Heart left ventricle (tissue), 16 donors: ENCODE measurements at regions not wholly inside any gene's neighbourhood (a gene's known extent, or its start where the extent isn't known, plus 50 kb on each side); places are given as distances from the start of the nearest gene placed in this dataset.
"Not testable (repeated sequence)": the region's sequence is repeated elsewhere in the genome, so short reads cannot be mapped to it uniquely, and the experiment has no call there.

Experiments used
- ATAC-seq, 4 donors: fragments of 200-7000 bp; cut with Tn5 transposase; one replicate each; pipeline ENCODE4 v1.9.1; 2020 to 2022; ENCODE audit warnings: moderate library complexity in 4 of 4, mild to moderate bottlenecking in 3 of 4, moderate number of reproducible peaks in 1 of 4
- DNase-seq, 5 donors: peaks; one replicate each; pipeline ENCODE4 v3.0.0-alpha.2; 2020
- H3K27ac ChIP-seq, 12 donors: fragments of 200-600 bp; sonication (generic) in 4 of 12; one replicate each; pipeline versions ENCODE4 v1.5.0 to v1.8.0; 2016 to 2022; ENCODE audit warnings: mild to moderate bottlenecking in 2 of 12
- H3K27me3 ChIP-seq, 9 donors: fragments of 200-600 bp; sonication (generic) in 2 of 9; one replicate each; pipeline versions ENCODE4 v1.5.1 to v1.8.0; 2016 to 2022; ENCODE audit warnings: mild to moderate bottlenecking in 3 of 9
- H3K36me3 ChIP-seq, 9 donors: fragments of 200-600 bp; sonication (generic) in 2 of 9; one replicate each; pipeline versions ENCODE4 v1.5.0 to v1.8.0; 2018 to 2022; ENCODE audit warnings: mild to moderate bottlenecking in 2 of 9
- H3K4me1 ChIP-seq, 12 donors: fragments of 200-600 bp; sonication (generic) in 4 of 12; one replicate each; pipeline versions ENCODE4 v1.5.0 to v1.8.0; 2016 to 2022; ENCODE audit warnings: mild to moderate bottlenecking in 3 of 12
- H3K4me3 ChIP-seq, 12 donors: fragments of 200-600 bp; sonication (generic) in 4 of 12; one replicate each; pipeline versions ENCODE4 v1.5.0 to v1.8.0; 2017 to 2022; ENCODE audit warnings: mild to moderate bottlenecking in 9 of 12, moderate library complexity in 4 of 12
- H3K9me3 ChIP-seq, 12 donors: fragments of 200-600 bp; sonication (generic) in 4 of 12; one replicate each; pipeline versions ENCODE4 v1.5.0 to v1.8.0; 2016 to 2022; ENCODE audit warnings: mild to moderate bottlenecking in 1 of 12
- POLR2A ChIP-seq, 2 donors: fragments of 450-650 bp; IDR thresholded peaks; one replicate each; pipeline ENCODE4 v1.6.1; 2017; ENCODE audit warnings: antibody characterized with exemption in 2 of 2, mild to moderate bottlenecking in 2 of 2, moderate library complexity in 2 of 2
- WGBS, 4 donors: extraction: QIAGEN DNeasy Blood & Tissue Kit in 2 of 4; methylation state at CpG; one replicate each; pipeline versions ENCODE4 v1.1.5 to v1.1.7; 2013 to 2018; 5-methylcytosine and 5-hydroxymethylcytosine counted together
- intact Hi-C, 10 donors: fragments of 100-400 bp; cut with DNase I; formaldehyde crosslinking; loops; one replicate each; pipeline versions ENCODE4 v1.11.1 to v1.14.2; 2022
- TF ChIP-seq, protein P1 (sequence below), 12 donors: fragments of 200-600 bp; sonication (generic) in 4 of 12; IDR thresholded peaks; one replicate each; pipeline versions ENCODE4 v1.5.0 to v1.8.0; 2018 to 2022; ENCODE audit warnings: antibody characterized with exemption in 12 of 12, mild to moderate bottlenecking in 5 of 12
- donor health status: ischemic (EF 13 %, LVEDD 7.1; RV severe dilation, severe dysfunction).
- donor health status: healthy with polysubstance abuse.
- donor health status: DM: no; HTN: yes; CAD: no.
- donor health status: DM: no; HTN: no; CAD: no.
- donor health status: ischemic (EF 25% LVEDD 6.9; RV normal size, moderate dysfunction).
- donor health status: ischemic (EF 25% LVEDD 5.7; RV mildly dilated, moderate dysfunction).
- donor health status: healthy.
- donor health status: DM: yes; HTN: yes; CAD: no.
- donor health status: ischemic (EF 35%, LVEDD 5.7; RV mildly dilated, moderate dysfunction).
- donor health status: nonischemic (EF 11% LVEDD 7.7; RV severe dilation, severe dysfunction).
- donor health status: DM: yes; HTN: yes; CAD: no.
- donor health status: PGD.
- donor health status: ischemic (EF 29% LVEDD 5.4; RV normal size, mild dysfunction).
- donor health status: nonischemic (EF 23%, LVEDD 6.1; RV moderate dilation, normal function).

DNA sequence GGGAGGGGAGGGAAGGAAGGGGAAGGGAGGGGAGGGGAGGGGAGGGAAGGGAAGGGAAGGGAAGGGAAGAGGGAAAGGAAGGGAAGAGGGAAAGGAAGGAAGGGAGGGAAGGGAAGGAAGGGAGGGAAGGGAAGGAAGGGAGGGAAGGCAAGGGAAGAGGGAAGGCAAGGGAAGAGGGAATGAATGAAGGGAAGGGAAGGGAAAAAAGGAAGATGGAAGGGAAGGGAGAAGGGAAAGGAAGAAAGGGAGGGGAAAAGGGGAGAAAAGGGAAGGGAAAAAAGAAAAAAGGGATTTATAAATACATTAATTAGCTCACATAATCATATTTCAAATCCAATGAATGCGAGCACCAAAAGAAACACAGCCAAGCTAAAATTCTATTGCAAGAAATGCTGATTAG lies 202.9 kb upstream of the LRRTM4 start:
- no peak for ATAC-seq
- no peak for DNase-seq
- Histone ChIP-seq H3K4me1 (no peaks in the 10 kb centered on the region), H3K27me3 (no peaks in the 10 kb centered on the region), H3K9me3 (peaks cover 0 to 3% (median 0%) of the 10 kb centered on the region in 12 donors), H3K4me3 (no peak overlapping the region), H3K36me3 (no peaks in the 10 kb centered on the region), H3K27ac (no peak overlapping the region)
- intact Hi-C loops = no loop called here
- WGBS, 4 donors = 91 to 97% (median 95%) methylated on average over 1 of the region's 1 CpG
- TF ChIP-seq, protein P1, sequence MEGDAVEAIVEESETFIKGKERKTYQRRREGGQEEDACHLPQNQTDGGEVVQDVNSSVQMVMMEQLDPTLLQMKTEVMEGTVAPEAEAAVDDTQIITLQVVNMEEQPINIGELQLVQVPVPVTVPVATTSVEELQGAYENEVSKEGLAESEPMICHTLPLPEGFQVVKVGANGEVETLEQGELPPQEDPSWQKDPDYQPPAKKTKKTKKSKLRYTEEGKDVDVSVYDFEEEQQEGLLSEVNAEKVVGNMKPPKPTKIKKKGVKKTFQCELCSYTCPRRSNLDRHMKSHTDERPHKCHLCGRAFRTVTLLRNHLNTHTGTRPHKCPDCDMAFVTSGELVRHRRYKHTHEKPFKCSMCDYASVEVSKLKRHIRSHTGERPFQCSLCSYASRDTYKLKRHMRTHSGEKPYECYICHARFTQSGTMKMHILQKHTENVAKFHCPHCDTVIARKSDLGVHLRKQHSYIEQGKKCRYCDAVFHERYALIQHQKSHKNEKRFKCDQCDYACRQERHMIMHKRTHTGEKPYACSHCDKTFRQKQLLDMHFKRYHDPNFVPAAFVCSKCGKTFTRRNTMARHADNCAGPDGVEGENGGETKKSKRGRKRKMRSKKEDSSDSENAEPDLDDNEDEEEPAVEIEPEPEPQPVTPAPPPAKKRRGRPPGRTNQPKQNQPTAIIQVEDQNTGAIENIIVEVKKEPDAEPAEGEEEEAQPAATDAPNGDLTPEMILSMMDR (IDR thresholded peaks at IDR 0.05) = no peak
- TF ChIP-seq POLR2A (IDR thresholded peaks at IDR 0.05) = no peak

DNA sequence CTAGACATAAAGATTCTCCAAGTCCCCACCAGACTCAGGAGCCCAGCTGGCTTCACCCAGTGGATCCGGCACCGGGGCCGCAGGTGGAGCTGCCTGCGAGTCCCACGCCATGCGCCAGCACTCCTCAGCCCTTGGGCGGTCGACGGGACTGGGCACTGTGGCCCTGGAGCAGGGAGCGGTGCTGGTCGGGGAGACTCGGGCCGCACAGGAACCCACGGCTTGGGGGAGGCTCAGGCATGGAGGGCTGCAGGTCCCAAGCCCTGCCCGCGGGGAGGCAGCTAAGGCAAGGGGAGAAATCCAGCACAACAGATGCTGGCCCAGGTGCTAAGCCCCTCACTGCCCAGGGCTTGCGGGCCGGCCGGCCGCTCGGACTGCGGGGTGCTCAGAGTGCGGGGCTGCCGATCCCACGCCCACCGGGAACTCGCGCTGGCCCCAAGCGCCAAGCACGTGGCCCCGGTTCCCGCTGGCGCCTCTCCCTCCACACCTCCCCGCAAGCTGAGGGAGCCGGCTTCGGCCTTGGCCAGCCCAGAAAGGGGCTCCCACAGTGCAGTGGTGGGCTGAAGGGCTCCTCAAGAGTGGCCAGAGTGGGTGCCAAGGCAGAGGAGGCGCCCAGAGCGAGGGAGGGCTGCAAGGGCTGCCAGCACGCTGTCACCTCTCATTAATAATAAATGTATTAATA lies 212.6 kb upstream of the LRRTM4 start:
- DNase-seq = peak in 2 of 5 donors; percentile 24 to 53
- intact Hi-C loops, H3K9me3 ChIP-seq, H3K4me3 ChIP-seq, H3K4me1 ChIP-seq, H3K27me3 ChIP-seq, H3K27ac ChIP-seq, ATAC-seq, H3K36me3 ChIP-seq: not testable (repeated sequence)
- 93 to 95% (median 94%) methylated on average over 15 to 39 of the region's 39 CpGs for WGBS, 4 donors

DNA sequence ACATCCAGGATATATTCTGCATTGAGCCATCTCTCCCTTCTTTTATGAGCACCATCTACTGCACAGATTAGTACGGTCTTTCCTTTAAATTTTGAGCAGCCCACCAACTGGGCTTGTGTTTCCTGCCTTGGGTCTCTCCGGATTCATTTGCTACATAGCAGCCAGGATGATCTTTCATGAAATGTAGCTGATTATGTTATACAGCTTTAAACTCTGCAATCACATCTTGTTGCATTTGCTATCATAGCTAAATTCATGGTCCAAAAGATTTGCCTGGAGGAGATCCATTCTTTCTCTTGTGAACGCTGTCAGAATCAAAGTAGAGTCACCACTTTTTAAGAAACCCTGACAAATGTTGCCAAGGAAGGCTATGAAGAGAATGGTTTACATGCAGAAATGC lies 215.1 kb upstream of the LRRTM4 start:
- ATAC-seq (no peak), DNase-seq (no peak)
- TF ChIP-seq, protein P1 (IDR thresholded peaks at IDR 0.05) = no peak
- TF ChIP-seq POLR2A (IDR thresholded peaks at IDR 0.05) = no peak
- Histone ChIP-seq H3K4me3 (no peak overlapping the region), H3K4me1 (no peaks in the 10 kb centered on the region), H3K9me3 (no peaks in the 10 kb centered on the region), H3K27ac (no peak overlapping the region), H3K36me3 (no peaks in the 10 kb centered on the region), H3K27me3 (no peaks in the 10 kb centered on the region)
- 45 to 85% (median 63%) methylated on average over 3 of the region's 3 CpGs for WGBS, 4 donors
- intact Hi-C loops = no loop called here

DNA sequence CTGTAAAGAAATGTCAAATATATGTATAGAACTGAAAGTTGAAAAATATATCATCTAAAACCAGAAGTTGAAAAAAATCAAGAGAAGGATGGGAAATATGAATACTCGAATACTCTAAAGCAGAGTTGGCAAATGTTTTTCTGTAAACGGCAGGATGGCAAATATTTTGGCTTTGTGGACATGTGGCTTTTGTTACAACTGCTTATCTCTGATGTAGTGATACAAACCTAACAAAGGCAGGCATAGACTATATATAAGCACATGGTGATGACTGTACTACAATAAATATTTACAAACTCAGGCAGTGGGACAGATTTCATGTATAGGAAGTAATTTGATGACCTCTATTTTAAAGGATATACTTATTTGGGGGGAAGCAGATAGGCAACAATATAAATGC lies 224.6 kb upstream of the LRRTM4 start:
- 52 to 62% (median 53%) methylated on average over 2 of the region's 2 CpGs for WGBS, 4 donors
- no peaks in the 10 kb centered on the region for H3K4me1 ChIP-seq
- no peaks in the 10 kb centered on the region for H3K27me3 ChIP-seq
- intact Hi-C loops = no loop called here
- DNase-seq (no peak), ATAC-seq (no peak)
- no peaks in the 10 kb centered on the region for H3K36me3 ChIP-seq
- TF ChIP-seq, protein P1 (IDR thresholded peaks at IDR 0.05) = no peak
- peaks cover 0 to 6% (median 0%) of the 10 kb centered on the region in 12 donors for H3K9me3 ChIP-seq
- H3K27ac ChIP-seq = no peak overlapping the region
- no peak overlapping the region for H3K4me3 ChIP-seq

DNA sequence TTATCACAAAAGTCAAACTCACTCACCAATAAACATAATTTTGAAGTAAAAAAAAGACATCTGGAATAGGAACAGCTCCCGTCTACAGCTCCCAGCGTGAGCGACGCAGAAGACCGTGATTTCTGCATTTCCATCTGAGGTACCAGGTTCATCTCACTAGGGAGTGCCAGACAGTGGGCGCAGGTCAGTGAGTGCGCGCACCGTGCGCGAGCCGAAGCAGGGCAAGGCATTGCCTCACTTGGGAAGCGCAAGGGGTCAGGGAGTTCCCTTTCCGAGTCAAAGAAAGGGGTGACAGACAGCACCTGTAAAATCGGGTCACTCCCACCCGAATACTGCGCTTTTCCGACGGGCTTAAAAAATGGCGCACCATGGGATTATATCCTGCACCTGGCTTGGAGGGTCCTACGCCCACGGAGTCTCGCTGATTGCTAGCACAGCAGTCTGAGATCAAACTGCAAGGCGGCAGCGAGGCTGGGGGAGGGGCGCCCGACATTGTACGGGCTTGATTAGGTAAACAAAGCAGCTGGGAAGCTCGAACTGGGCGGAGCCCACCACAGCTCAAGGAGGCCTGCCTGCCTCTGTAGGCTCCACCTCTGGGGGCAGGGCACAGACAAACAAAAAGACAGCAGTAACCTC lies 231.7 kb upstream of the LRRTM4 start:
- H3K27ac ChIP-seq, DNase-seq, ATAC-seq, H3K27me3 ChIP-seq, H3K4me1 ChIP-seq, H3K9me3 ChIP-seq, H3K36me3 ChIP-seq, intact Hi-C loops, H3K4me3 ChIP-seq: not testable (repeated sequence)
- WGBS, 4 donors = 83 to 89% (median 86%) methylated on average over 24 to 30 of the region's 30 CpGs
